HFFc6 (cell line): ENCODE measurements at regions not wholly inside any gene's neighbourhood (a gene's known extent, or its start where the extent isn't known, plus 50 kb on each side); places are given as distances from the start of the nearest gene placed in this dataset.

ENCODE experiments used
- DNase-seq: peaks from one replicate; pipeline ENCODE4 v3.0.0-alpha.2; 2018
- H3K27ac Mint-ChIP-seq: 2 replicates; pipeline ENCODE4 v1.8.0; 2020; ENCODE audit warnings: mild to moderate bottlenecking, mixed read lengths
- H3K27me3 Mint-ChIP-seq: 2 replicates; pipeline ENCODE4 v1.8.0; 2021; ENCODE audit warnings: mild to moderate bottlenecking, moderate library complexity, mixed read lengths; ENCODE audit not compliant: insufficient read depth
- H3K36me3 Mint-ChIP-seq: 2 replicates; pipeline ENCODE4 v1.8.0; 2021; ENCODE audit warnings: low read depth, mixed read lengths
- H3K4me1 Mint-ChIP-seq: 2 replicates; pipeline ENCODE4 v1.8.0; 2020; ENCODE audit warnings: low read depth, mixed read lengths
- H3K4me3 Mint-ChIP-seq: 2 replicates; pipeline ENCODE4 v1.8.0; 2020; ENCODE audit warnings: mild to moderate bottlenecking, moderate library complexity, mixed read lengths
- H3K9me3 Mint-ChIP-seq: 2 replicates; pipeline ENCODE4 v1.8.0; 2020; ENCODE audit warnings: mild to moderate bottlenecking, mixed read lengths
- TF ChIP-seq, protein P1 (sequence below): fragments of 200-600 bp; sonication (generic); IDR thresholded peaks from 2 replicates; pipeline ENCODE4 v1.5.0; 2021; ENCODE audit warnings: antibody characterized with exemption, mild to moderate bottlenecking

DNA sequence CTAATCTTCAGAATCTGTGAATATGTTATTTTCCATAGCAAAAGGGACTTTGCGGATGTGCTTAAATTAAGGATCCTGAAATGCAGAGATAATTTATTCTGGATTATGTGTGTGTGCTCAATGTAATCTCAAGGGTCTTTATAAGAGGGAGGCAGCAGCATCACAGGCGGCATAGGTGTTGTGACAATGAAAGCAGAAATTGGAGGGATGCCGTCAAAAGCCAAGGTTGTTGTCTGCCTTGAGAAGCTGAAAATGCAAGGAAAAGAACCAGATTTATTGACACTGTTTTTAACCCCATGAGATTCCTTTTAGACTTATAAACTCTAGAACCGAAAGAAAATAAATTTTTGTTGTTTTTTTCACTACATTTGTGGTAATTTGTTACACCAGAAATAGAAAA, 948.5 kb downstream of the TLE4 start:
- H3K9me3 Mint-ChIP-seq = peaks cover 21% of the 10 kb centered on the region
- H3K27me3 Mint-ChIP-seq = no peaks in the 10 kb centered on the region; the same call in 1 of the 2 replicates
- no peak overlapping the region for H3K4me3 Mint-ChIP-seq
- H3K36me3 Mint-ChIP-seq = no peaks in the 10 kb centered on the region
- H3K27ac Mint-ChIP-seq = no peak overlapping the region
- no peak for DNase-seq
- H3K4me1 Mint-ChIP-seq = no peaks in the 10 kb centered on the region
- TF ChIP-seq, protein P1, sequence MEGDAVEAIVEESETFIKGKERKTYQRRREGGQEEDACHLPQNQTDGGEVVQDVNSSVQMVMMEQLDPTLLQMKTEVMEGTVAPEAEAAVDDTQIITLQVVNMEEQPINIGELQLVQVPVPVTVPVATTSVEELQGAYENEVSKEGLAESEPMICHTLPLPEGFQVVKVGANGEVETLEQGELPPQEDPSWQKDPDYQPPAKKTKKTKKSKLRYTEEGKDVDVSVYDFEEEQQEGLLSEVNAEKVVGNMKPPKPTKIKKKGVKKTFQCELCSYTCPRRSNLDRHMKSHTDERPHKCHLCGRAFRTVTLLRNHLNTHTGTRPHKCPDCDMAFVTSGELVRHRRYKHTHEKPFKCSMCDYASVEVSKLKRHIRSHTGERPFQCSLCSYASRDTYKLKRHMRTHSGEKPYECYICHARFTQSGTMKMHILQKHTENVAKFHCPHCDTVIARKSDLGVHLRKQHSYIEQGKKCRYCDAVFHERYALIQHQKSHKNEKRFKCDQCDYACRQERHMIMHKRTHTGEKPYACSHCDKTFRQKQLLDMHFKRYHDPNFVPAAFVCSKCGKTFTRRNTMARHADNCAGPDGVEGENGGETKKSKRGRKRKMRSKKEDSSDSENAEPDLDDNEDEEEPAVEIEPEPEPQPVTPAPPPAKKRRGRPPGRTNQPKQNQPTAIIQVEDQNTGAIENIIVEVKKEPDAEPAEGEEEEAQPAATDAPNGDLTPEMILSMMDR = no peak

DNA sequence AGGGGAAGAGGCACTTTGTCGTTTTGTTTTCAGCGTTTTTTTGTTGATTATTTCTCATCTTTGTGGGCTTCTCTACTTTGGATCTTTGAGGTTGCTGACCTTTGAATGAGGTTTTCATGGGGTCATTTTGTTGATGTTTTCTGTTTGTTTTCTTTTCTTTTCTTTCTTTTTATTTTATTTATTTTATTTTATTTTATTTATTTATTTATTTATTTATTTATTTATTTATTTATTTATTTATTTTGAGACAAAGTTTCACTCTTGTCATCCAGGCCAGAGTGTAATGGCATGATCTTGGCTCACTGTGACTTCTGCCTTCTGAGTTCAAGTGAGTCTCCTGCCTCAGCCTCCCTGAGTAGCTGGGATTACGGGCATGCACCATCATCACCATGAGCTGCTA, 946.7 kb downstream of the TLE4 start:
- no peak overlapping the region for H3K4me3 Mint-ChIP-seq
- peaks cover 22% of the 10 kb centered on the region for H3K9me3 Mint-ChIP-seq
- H3K36me3 Mint-ChIP-seq = no peaks in the 10 kb centered on the region
- DNase-seq = no peak
- TF ChIP-seq, protein P1 = no peak
- H3K4me1 Mint-ChIP-seq = no peaks in the 10 kb centered on the region
- no peaks in the 10 kb centered on the region; the same call in 1 of the 2 replicates for H3K27me3 Mint-ChIP-seq
- H3K27ac Mint-ChIP-seq = no peak overlapping the region

DNA sequence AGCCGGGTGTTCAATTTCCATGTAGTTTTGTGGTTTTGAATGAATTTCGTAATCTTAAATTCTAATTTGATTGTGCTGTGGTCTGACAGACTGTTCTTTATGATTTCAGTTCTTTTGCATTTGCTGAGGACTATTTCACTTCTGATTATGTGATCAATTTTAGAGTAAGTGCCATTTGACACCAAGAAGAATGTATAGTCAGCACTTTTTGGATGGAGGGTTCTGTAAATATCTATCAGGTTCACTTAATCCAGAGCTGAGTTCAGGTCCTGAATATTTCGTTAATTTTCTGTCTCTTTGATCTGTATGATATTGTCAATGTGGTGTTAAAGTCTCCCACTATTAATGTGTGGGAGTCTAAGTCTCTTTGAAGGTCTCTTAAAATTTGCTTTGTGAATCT, 944.9 kb downstream of the TLE4 start:
- no peak overlapping the region for H3K27ac Mint-ChIP-seq
- no peaks in the 10 kb centered on the region for H3K4me1 Mint-ChIP-seq
- TF ChIP-seq, protein P1 = no peak
- no peaks in the 10 kb centered on the region for H3K36me3 Mint-ChIP-seq
- no peak for DNase-seq
- H3K27me3 Mint-ChIP-seq = no peaks in the 10 kb centered on the region; the same call in 1 of the 2 replicates
- peaks cover 22% of the 10 kb centered on the region for H3K9me3 Mint-ChIP-seq
- H3K4me3 Mint-ChIP-seq = no peak overlapping the region

DNA sequence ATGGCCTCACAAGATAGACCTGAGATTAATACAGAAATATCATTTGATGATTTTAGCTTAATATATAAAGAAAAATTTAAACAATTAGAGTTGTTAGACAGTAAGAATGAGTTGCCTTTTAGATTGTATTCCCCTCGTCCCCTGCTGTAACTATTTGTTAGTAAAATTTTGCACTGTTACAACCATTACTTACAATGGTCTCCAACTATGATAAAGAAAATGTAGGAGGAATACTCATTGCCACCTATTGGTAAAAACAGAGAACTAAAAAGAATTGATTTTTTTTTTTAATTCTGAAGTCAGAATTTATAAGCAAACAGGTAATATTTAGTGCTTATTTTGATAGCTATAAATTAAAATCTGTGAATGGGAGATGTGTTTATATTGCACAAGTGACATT, 937.6 kb downstream of the TLE4 start:
- Mint-ChIP-seq H3K4me3 (no peak overlapping the region), H3K27ac (no peak overlapping the region), H3K36me3 (no peaks in the 10 kb centered on the region), H3K27me3 (no peaks in the 10 kb centered on the region), H3K4me1 (no peaks in the 10 kb centered on the region), H3K9me3 (peaks cover 4% of the 10 kb centered on the region; the same call in 1 of the 2 replicates)
- TF ChIP-seq, protein P1 = peak; percentile 39
- no peak for DNase-seq

DNA sequence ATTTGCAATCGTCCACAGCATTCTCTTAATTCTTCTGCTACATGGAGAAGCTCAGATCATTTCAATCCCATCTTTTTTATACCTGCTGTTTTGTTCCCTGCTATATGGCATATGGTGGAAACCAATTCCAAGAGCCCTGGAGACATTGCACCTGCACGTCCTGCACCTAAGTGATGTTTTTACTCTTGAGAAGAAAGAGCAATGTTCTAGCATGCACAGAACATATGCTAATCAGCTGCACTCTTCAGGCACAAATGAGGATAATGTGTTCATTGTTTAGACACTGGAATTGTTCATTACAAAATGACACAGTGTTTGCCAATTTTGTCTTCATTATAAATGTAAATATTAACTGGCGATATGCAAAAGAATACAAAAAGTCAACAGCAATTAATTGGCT, 935.8 kb downstream of the TLE4 start:
- Mint-ChIP-seq H3K4me1 (no peaks in the 10 kb centered on the region), H3K4me3 (no peak overlapping the region), H3K27me3 (no peaks in the 10 kb centered on the region), H3K36me3 (no peaks in the 10 kb centered on the region), H3K27ac (no peak overlapping the region), H3K9me3 (peaks cover 14% of the 10 kb centered on the region)
- no peak for DNase-seq
- TF ChIP-seq, protein P1 = no peak
